K562 (cell line): ENCODE measurements at regions not wholly inside any gene's neighbourhood (a gene's known extent, or its start where the extent isn't known, plus 50 kb on each side); places are given as distances from the start of the nearest gene placed in this dataset.

Experiments
- CTCF ChIP-seq, 3 experiments: IDR thresholded peaks in 2 of 3; conservative IDR thresholded peaks in 1 of 3; 2 replicates each; pipeline ENCODE4 v1.5.1; 2011 to 2012; ENCODE audit warnings: low read length in 3 of 3, mild to moderate bottlenecking in 3 of 3, control low read depth in 2 of 3, improper control_type of control experiment in 1 of 3, inconsistent platforms in 1 of 3, low read depth in 1 of 3, mixed read lengths in 1 of 3, moderate library complexity in 1 of 3; ENCODE audit not compliant: insufficient read depth in 2 of 3
- GATAD2B ChIP-seq: fragments of 450-650 bp; IDR thresholded peaks from 2 replicates; pipeline ENCODE4 v1.6.1; 2017; ENCODE audit warnings: mild to moderate bottlenecking, borderline replicate concordance
- MXI1 ChIP-seq: IDR thresholded peaks from 2 replicates; pipeline ENCODE4 v1.6.1; 2011; ENCODE audit warnings: low read depth, mild to moderate bottlenecking, improper control_type of control experiment, low read length
- MYNN ChIP-seq, 2 experiments: sonication (generic); formaldehyde crosslinking in 1 of 2; IDR thresholded peaks; 2 replicates each; pipeline versions ENCODE4 v1.5.0 to v1.6.1; 2016 to 2020; ENCODE audit warnings: antibody characterized with exemption in 1 of 2, missing genetic modification reagents in 1 of 2
- POLR2AphosphoS5 ChIP-seq: IDR thresholded peaks from 2 replicates; pipeline ENCODE4 v1.6.1; 2011; ENCODE audit warnings: mild to moderate bottlenecking, low read depth, low read length, moderate library complexity; ENCODE audit not compliant: control insufficient read depth, insufficient read depth
- SNAPC5 ChIP-seq: fragments of 250-450 bp; sonication (Bioruptor Pico); IDR thresholded peaks from 2 replicates; pipeline ENCODE4 v1.8.0; 2021; ENCODE audit warnings: moderate library complexity, mild to moderate bottlenecking, inconsistent platforms
- SOX6 ChIP-seq: fragments of 450-650 bp; IDR thresholded peaks from 2 replicates; pipeline ENCODE4 v1.6.1; 2014; ENCODE audit warnings: mild to moderate bottlenecking

- TF ChIP-seq CTCF (IDR thresholded peaks at IDR 0.05 in 2 of 3, conservative IDR thresholded peaks at IDR 0.05 in 1 of 3; ENCODE audit: insufficient read depth in 2 of 3, low read depth in 1 of 3, low read length in 3 of 3), result no peak
- no peak for TF ChIP-seq SNAPC5 (CRISPR knock-in tag)
- TF ChIP-seq SOX6, result no peak
- TF ChIP-seq MXI1, result no peak
- no peak for TF ChIP-seq MYNN (IDR thresholded peaks at IDR 0.05)
- no peak for TF ChIP-seq MYNN (CRISPR knock-in tag; IDR thresholded peaks at IDR 0.05)
- no peak for TF ChIP-seq GATAD2B
- no peak for TF ChIP-seq POLR2AphosphoS5
These were observed 314.1 kb downstream of the TCERG1L start for GRCh38 chr10:130997267-130998045.
